ENCODE measurements at regions not wholly inside any gene's neighbourhood (a gene's known extent, or its start where the extent isn't known, plus 50 kb on each side); places are given as distances from the start of the nearest gene placed in this dataset.

GRCh38 chr3:177552051-177552450, 354.8 kb upstream of the TBL1XR1 start:
- TF ChIP-seq POLR2A (IDR thresholded peaks at IDR 0.05), result no peak
- TF ChIP-seq CTCF (IDR thresholded peaks at IDR 0.05), result no peak

All from heart left ventricle (tissue), 13 donors.